K562 (cell line): ENCODE measurements at regions not wholly inside any gene's neighbourhood (a gene's known extent, or its start where the extent isn't known, plus 50 kb on each side); places are given as distances from the start of the nearest gene placed in this dataset.

Experiments used
- CHD2 ChIP-seq: IDR thresholded peaks from 2 replicates; pipeline ENCODE4 v1.6.1; 2011; ENCODE audit warnings: low read depth, low read length
- CTCF ChIP-seq, 3 experiments: IDR thresholded peaks in 2 of 3; conservative IDR thresholded peaks in 1 of 3; 2 replicates each; pipeline ENCODE4 v1.5.1; 2011 to 2012; ENCODE audit warnings: low read length in 3 of 3, mild to moderate bottlenecking in 3 of 3, control low read depth in 2 of 3, improper control_type of control experiment in 1 of 3, inconsistent platforms in 1 of 3, low read depth in 1 of 3, mixed read lengths in 1 of 3, moderate library complexity in 1 of 3; ENCODE audit not compliant: insufficient read depth in 2 of 3
- FOXK2 ChIP-seq, 2 experiments: fragments of 450-650 bp; IDR thresholded peaks in 1 of 2; conservative IDR thresholded peaks in 1 of 2; 2 replicates each; pipeline ENCODE4 v1.6.1; 2016; ENCODE audit warnings: low read depth in 2 of 2, mild to moderate bottlenecking in 1 of 2
- FOXP1 ChIP-seq: sonication (generic); formaldehyde crosslinking; IDR thresholded peaks from 2 replicates; pipeline ENCODE4 v1.8.0; 2022; ENCODE audit warnings: mild to moderate bottlenecking, missing genetic modification reagents
- NFIC ChIP-seq: fragments of 450-650 bp; IDR thresholded peaks from 2 replicates; pipeline ENCODE4 v1.6.1; 2017; ENCODE audit warnings: mild to moderate bottlenecking, inconsistent platforms
- SAP30 ChIP-seq: fragments of 200-600 bp; sonication (generic); IDR thresholded peaks from 2 replicates; pipeline ENCODE4 v1.6.1; 2012; ENCODE audit warnings: borderline replicate concordance, low read depth, mild to moderate bottlenecking, moderate library complexity, low read length, control low read depth, inconsistent platforms; ENCODE audit not compliant: insufficient read depth, poor library complexity, severe bottlenecking
- TAF1 ChIP-seq: IDR thresholded peaks from 2 replicates; pipeline ENCODE4 v1.6.1; 2011; ENCODE audit warnings: mild to moderate bottlenecking, low read length, moderate library complexity; ENCODE audit not compliant: insufficient read depth, control insufficient read depth, severe bottlenecking; ENCODE audit errors: extremely low read depth
- TBP ChIP-seq: optimal IDR thresholded peaks from 2 replicates; pipeline ENCODE3; 2011; ENCODE audit warnings: low read depth, low read length, improper control_type of control experiment
- ZNF133 ChIP-seq: fragments of 250-450 bp; sonication (Bioruptor Pico); IDR thresholded peaks from 2 replicates; pipeline ENCODE4 v1.4.0; 2020; ENCODE audit warnings: mild to moderate bottlenecking
- ZNF384 ChIP-seq: IDR thresholded peaks from 2 replicates; pipeline ENCODE4 v1.6.1; 2012; ENCODE audit warnings: low read depth, low read length, improper control_type of control experiment
- ZNF512 ChIP-seq: IDR thresholded peaks from 2 replicates; pipeline ENCODE4 v1.6.1; 2016; ENCODE audit warnings: missing genetic modification characterization, missing compliant biosample characterization
- ZNF57 ChIP-seq: fragments of 450-650 bp; formaldehyde crosslinking; IDR thresholded peaks from 2 replicates; pipeline ENCODE4 v1.4.0; 2020; ENCODE audit warnings: mild to moderate bottlenecking, moderate library complexity
- ZZZ3 ChIP-seq: fragments of 450-650 bp; IDR thresholded peaks from 2 replicates; pipeline ENCODE4 v1.6.1; 2016; ENCODE audit warnings: antibody characterized with exemption, mild to moderate bottlenecking, moderate library complexity

GRCh38 chr1:169019419-169020058 lies 87.0 kb upstream of the ATP1B1 start:
- TF ChIP-seq NFIC (no peak), TAF1 (no peak), SAP30 (no peak), ZNF384 (no peak), TBP (no peak), ZNF512 (no peak), FOXP1 (no peak), ZNF57 (CRISPR knock-in tag) (no peak), ZZZ3 (no peak), ZNF133 (CRISPR knock-in tag) (no peak), FOXK2 (conservative IDR thresholded peaks at IDR 0.05 in 1 of 2, IDR thresholded peaks at IDR 0.05 in 1 of 2; ENCODE audit: low read depth in 2 of 2) (no peak), CHD2 (no peak), CTCF (IDR thresholded peaks at IDR 0.05 in 2 of 3, conservative IDR thresholded peaks at IDR 0.05 in 1 of 3; ENCODE audit: insufficient read depth in 2 of 3, low read depth in 1 of 3, low read length in 3 of 3) (no peak)
